ENCODE measurements at regions not wholly inside any gene's neighbourhood (a gene's known extent, or its start where the extent isn't known, plus 50 kb on each side); places are given as distances from the start of the nearest gene placed in this dataset.

DNA sequence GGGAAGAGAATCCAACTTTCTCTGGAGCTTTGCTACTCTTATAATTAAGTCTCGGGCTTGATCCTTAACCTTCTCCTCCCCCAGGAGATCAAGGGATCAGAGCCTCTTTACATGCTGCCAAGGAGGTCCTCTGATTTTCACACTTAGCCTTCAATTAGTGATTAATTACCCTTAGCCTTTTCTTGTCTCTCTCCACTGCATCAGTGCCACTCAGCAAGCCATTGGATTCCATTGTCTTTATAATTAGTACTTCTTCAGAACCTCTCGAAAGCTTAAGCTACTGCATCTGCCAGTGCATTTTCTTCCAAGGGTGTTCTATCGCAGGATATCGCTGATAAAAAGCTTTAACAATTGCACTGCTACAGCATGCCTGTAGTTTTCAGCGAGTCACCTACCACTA lies 477.0 kb upstream of the MEIS1 start (continued):
- TF ChIP-seq, protein P1, sequence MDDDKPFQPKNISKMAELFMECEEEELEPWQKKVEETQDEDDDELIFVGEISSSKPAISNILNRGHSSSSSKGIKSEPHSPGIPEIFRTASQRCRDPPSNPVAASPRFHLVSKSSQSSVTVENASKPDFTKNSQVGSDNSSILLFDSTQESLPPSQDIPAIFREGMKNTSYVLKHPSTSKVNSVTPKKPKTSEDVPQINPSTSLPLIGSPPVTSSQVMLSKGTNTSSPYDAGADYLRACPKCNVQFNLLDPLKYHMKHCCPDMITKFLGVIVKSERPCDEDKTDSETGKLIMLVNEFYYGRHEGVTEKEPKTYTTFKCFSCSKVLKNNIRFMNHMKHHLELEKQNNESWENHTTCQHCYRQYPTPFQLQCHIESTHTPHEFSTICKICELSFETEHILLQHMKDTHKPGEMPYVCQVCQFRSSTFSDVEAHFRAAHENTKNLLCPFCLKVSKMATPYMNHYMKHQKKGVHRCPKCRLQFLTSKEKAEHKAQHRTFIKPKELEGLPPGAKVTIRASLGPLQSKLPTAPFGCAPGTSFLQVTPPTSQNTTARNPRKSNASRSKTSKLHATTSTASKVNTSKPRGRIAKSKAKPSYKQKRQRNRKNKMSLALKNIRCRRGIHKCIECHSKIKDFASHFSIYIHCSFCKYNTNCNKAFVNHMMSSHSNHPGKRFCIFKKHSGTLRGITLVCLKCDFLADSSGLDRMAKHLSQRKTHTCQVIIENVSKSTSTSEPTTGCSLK (tag by site-specific recombination; IDR thresholded peaks at IDR 0.05): no peak
- no peak for TF ChIP-seq ZNF175 (tag by site-specific recombination; IDR thresholded peaks at IDR 0.05)
- no peak for TF ChIP-seq EGR2 (tag by site-specific recombination; IDR thresholded peaks at IDR 0.05; ENCODE audit: low read depth)
- no peak for TF ChIP-seq ZNF561 (tag by site-specific recombination; IDR thresholded peaks at IDR 0.05; ENCODE audit: borderline replicate concordance)
- no peak for TF ChIP-seq ZNF623 (tag by site-specific recombination; IDR thresholded peaks at IDR 0.05)

- CTCF ChIA-PET: no interaction called here
- POLR2A ChIA-PET: no interaction called here
Measured at GRCh38 chr2:65957454-65957853, 477.5 kb upstream of the MEIS1 start.

GRCh38 chr2:65955259-65955658 lies 479.7 kb upstream of the MEIS1 start:
- no peaks in the 10 kb centered on the region for H3K9me3 ChIP-seq (ENCODE audit: control insufficient read depth, insufficient read depth, low read depth, low read length)
- no peak overlapping the region for H3K4me3 ChIP-seq (ENCODE audit: low read depth, low read length)
- no peak for TF ChIP-seq ZNF830 (tag by site-specific recombination; IDR thresholded peaks at IDR 0.05; ENCODE audit: low read depth)
- TF ChIP-seq ZNF585B (tag by site-specific recombination; IDR thresholded peaks at IDR 0.05): no peak
- no peak for TF ChIP-seq SALL2 (tag by site-specific recombination; IDR thresholded peaks at IDR 0.05; ENCODE audit: borderline replicate concordance)
- TF ChIP-seq, protein P2, sequence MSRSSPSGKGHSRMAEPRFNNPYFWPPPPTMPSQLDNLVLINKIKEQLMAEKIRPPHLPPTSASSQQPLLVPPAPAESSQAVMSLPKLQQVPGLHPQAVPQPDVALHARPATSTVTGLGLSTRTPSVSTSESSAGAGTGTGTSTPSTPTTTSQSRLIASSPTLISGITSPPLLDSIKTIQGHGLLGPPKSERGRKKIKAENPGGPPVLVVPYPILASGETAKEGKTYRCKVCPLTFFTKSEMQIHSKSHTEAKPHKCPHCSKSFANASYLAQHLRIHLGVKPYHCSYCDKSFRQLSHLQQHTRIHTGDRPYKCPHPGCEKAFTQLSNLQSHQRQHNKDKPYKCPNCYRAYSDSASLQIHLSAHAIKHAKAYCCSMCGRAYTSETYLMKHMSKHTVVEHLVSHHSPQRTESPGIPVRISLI (tag by site-specific recombination; IDR thresholded peaks at IDR 0.05): no peak
- no peak for TF ChIP-seq ZNF169 (tag by site-specific recombination; IDR thresholded peaks at IDR 0.05)
- TF ChIP-seq ZBTB26 (tag by site-specific recombination; optimal IDR thresholded peaks at IDR 0.05): no peak
- TF ChIP-seq KLF10 (tag by site-specific recombination; IDR thresholded peaks at IDR 0.05): no peak
- TF ChIP-seq TRIM28 (IDR thresholded peaks at IDR 0.05; ENCODE audit: borderline replicate concordance, low read length): no peak
- TF ChIP-seq YY1 (tag by site-specific recombination; IDR thresholded peaks at IDR 0.05): no peak
- no peak for TF ChIP-seq EGR2 (tag by site-specific recombination; IDR thresholded peaks at IDR 0.05; ENCODE audit: low read depth)
- no peak for TF ChIP-seq ZNF654 (tag by site-specific recombination; IDR thresholded peaks at IDR 0.05; ENCODE audit: low read depth)
- TF ChIP-seq ZNF544 (tag by site-specific recombination; IDR thresholded peaks at IDR 0.05): no peak
- TF ChIP-seq ZBTB48 (tag by site-specific recombination; IDR thresholded peaks at IDR 0.05): no peak
- no peak for TF ChIP-seq YY2 (tag by site-specific recombination; IDR thresholded peaks at IDR 0.05)
- TF ChIP-seq ZNF184 (tag by site-specific recombination; IDR thresholded peaks at IDR 0.05): no peak
- TF ChIP-seq GLI2 (tag by site-specific recombination; IDR thresholded peaks at IDR 0.05; ENCODE audit: borderline replicate concordance, low read depth): no peak
- TF ChIP-seq ZNF837 (tag by site-specific recombination; IDR thresholded peaks at IDR 0.05): no peak
- ChIA-PET CTCF (interaction anchor here (1.2 kb wide), 1 partner anchor 17 kb away, joined by 3 read pairs; no protein-coding TSS in a partner anchor), POLR2A (no interaction called here)
- no peaks in the 10 kb centered on the region for H3K36me3 ChIP-seq (ENCODE audit: control insufficient read depth in 2 of 2, insufficient read depth in 1 of 2, low read length in 2 of 2)
- no peaks in the 10 kb centered on the region for H3K4me1 ChIP-seq (ENCODE audit: control insufficient read depth, insufficient read depth, low read length)
- H3K27ac ChIP-seq (ENCODE audit: extremely low read depth, low read depth, low read length): no peak overlapping the region

More at GRCh38 chr2:65957454-65957853, 477.5 kb upstream of the MEIS1 start:
- no peaks in the 10 kb centered on the region for H3K9me3 ChIP-seq (ENCODE audit: control insufficient read depth, insufficient read depth, low read depth, low read length)
- H3K36me3 ChIP-seq (ENCODE audit: control insufficient read depth in 2 of 2, insufficient read depth in 1 of 2, low read length in 2 of 2): no peaks in the 10 kb centered on the region
- no peaks in the 10 kb centered on the region for H3K4me1 ChIP-seq (ENCODE audit: control insufficient read depth, insufficient read depth, low read length)
- no peak overlapping the region for H3K27ac ChIP-seq (ENCODE audit: extremely low read depth, low read depth, low read length)
- no peak overlapping the region for H3K4me3 ChIP-seq (ENCODE audit: low read depth, low read length)
- TF ChIP-seq, protein P3, sequence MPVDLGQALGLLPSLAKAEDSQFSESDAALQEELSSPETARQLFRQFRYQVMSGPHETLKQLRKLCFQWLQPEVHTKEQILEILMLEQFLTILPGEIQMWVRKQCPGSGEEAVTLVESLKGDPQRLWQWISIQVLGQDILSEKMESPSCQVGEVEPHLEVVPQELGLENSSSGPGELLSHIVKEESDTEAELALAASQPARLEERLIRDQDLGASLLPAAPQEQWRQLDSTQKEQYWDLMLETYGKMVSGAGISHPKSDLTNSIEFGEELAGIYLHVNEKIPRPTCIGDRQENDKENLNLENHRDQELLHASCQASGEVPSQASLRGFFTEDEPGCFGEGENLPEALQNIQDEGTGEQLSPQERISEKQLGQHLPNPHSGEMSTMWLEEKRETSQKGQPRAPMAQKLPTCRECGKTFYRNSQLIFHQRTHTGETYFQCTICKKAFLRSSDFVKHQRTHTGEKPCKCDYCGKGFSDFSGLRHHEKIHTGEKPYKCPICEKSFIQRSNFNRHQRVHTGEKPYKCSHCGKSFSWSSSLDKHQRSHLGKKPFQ (tag by site-specific recombination; IDR thresholded peaks at IDR 0.05): no peak
- TF ChIP-seq ZNF223 (tag by site-specific recombination; IDR thresholded peaks at IDR 0.05) (no peak), ZNF529 (tag by site-specific recombination; IDR thresholded peaks at IDR 0.05; ENCODE audit: insufficient replicate concordance) (no peak), ZNF843 (tag by site-specific recombination; IDR thresholded peaks at IDR 0.05) (no peak), ZBTB6 (tag by site-specific recombination; IDR thresholded peaks at IDR 0.05) (no peak), ZNF623 (tag by site-specific recombination; IDR thresholded peaks at IDR 0.05) (no peak), ZNF248 (tag by site-specific recombination; IDR thresholded peaks at IDR 0.05) (no peak), ZNF558 (tag by site-specific recombination; IDR thresholded peaks at IDR 0.05) (no peak), ZFHX2 (tag by site-specific recombination; conservative IDR thresholded peaks at IDR 0.05) (no peak), ZNF48 (tag by site-specific recombination; IDR thresholded peaks at IDR 0.05) (no peak), ZNF530 (tag by site-specific recombination; IDR thresholded peaks at IDR 0.05; ENCODE audit: low read depth) (no peak), RBAK (tag by site-specific recombination; IDR thresholded peaks at IDR 0.05) (no peak), ZBTB7A (tag by site-specific recombination; IDR thresholded peaks at IDR 0.05; ENCODE audit: low read depth) (no peak)
